ENCODE measurements at regions not wholly inside any gene's neighbourhood (a gene's known extent, or its start where the extent isn't known, plus 50 kb on each side); places are given as distances from the start of the nearest gene placed in this dataset.
"Not testable (repeated sequence)": the region's sequence is repeated elsewhere in the genome, so short reads cannot be mapped to it uniquely, and the experiment has no call there.

GRCh38 chr1:228891272-228892034 lies 156.2 kb downstream of the RHOU start:
- no peak for TF ChIP-seq CTCF (IDR thresholded peaks at IDR 0.05; ENCODE audit: insufficient read depth, missing control alignments)
- FAIRE-seq = no peak
- DNase-seq (ENCODE audit: insufficient read length, low spot score) = no peak

DNA sequence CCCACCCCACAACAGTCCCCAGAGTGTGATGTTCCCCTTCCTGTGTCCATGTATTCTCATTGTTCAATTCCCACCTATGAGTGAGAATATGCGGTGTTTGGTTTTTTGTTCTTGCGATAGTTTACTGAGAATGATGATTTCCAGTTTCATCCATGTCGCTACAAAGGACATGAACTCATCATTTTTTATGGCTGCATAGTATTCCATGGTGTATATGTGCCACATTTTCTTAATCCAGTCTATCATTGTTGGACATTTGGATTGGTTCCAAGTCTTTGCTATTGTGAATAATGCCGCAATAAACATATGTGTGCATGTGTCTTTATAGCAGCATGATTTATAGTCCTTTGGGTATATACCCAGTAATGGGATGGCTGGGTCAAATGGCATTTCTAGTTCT lies 156.9 kb downstream of the RHOU start:
- not testable (repeated sequence) for DNase-seq (ENCODE audit: insufficient read length, low spot score); FAIRE-seq

DNA sequence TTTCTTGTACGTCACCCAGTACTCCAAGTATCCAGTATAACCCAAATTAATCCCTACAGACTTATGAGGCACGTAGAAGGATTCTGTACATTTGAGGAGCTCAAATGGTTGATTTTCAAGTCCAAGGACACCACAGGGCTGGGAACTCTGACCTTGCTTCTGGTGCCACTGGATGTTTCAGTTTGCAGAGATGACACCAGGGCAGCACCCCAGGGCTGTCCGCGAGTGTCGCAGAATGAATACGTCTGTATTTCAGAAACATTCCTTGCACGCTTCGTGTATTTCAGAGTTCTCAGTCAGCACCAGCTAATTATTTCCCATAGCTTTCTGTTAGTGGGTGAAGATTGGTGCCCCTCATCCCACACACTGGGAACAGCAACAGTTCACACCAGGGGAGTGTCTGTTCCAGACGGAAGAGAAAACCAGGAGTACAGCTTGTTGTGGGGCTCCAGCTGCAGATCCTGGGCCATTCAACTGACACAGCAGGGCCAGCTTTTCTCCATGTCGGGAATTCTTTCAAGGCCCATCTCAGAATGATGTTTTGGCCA lies 159.2 kb downstream of the RHOU start:
- FAIRE-seq (no peak), DNase-seq (ENCODE audit: insufficient read length, low spot score) (no peak)
- no peak for TF ChIP-seq CTCF (IDR thresholded peaks at IDR 0.05; ENCODE audit: insufficient read depth, missing control alignments)

- FAIRE-seq (no peak), DNase-seq (ENCODE audit: insufficient read length, low spot score) (no peak)
- no peak for TF ChIP-seq CTCF (IDR thresholded peaks at IDR 0.05; ENCODE audit: insufficient read depth, missing control alignments)
Observed at GRCh38 chr1:228897901-228898300, 162.6 kb downstream of the RHOU start.

DNA sequence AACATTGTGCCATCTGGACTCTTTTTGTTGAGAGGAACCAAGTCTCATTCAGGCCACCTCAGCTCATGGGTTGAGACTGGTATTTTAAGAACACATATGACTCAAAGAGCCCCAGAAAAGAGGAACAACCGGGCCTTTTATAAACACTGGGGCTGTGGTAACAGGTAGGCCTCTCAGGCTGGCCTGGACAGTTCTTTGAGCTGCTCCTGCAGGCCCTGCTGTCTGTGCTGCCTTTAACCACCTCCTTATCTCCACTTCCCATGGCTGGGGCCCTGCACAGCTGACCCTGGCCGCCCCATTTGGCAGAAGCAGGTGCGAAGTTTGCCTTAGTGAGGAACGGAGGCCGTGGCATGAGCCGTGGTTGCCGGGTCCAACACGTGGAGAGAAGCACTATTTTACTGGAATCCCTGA lies 163.3 kb downstream of the RHOU start:
- no peak for TF ChIP-seq CTCF (IDR thresholded peaks at IDR 0.05; ENCODE audit: insufficient read depth, missing control alignments)
- FAIRE-seq = no peak

GRCh38 chr1:228899421-228899956 lies 164.2 kb downstream of the RHOU start:
- TF ChIP-seq CTCF (IDR thresholded peaks at IDR 0.05; ENCODE audit: insufficient read depth, missing control alignments) = no peak
- DNase-seq (ENCODE audit: insufficient read length, low spot score) = no peak
- no peak for FAIRE-seq

More for the DNA sequence above, 163.3 kb downstream of the RHOU start:
- no peak for DNase-seq (ENCODE audit: insufficient read length, low spot score)

DNA sequence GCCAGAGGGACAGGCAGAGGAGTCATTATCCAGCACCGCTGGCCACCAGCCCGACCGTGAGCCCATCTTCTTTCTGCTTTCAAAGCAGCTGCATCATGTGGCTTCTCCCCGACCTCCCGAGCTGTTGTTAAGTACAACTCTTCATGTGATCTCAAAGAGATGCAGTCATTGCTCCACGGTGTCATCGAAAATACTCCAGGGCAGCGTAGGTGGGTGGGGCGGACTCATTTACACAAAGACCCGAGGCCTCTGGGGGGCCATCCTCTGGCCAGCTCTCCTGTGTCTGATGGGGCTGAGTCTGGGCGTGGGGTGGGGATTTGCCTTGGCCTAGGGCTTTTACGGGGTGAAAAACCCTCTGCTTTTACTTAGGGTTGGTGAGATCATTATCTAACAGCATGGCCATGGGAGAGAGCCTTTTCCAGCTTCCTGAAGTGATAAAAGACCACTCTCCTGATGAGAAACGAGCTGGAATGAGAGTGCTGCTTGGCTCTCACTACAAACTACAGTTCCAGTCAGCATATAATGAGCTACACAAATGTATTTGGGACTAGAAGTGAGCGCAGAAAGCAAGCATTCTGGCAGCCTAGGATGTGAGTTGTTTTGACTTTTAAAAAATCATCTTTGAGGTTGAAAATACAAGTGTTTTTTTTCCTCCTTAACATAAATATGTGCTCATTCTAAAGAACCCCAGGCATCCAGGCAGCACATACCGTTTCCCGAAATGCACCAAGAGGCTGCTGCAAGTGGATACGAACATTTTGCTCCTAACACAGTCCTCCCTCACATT lies 165.0 kb downstream of the RHOU start:
- FAIRE-seq (no peak), DNase-seq (ENCODE audit: insufficient read length, low spot score) (no peak)
- no peak for TF ChIP-seq CTCF (IDR thresholded peaks at IDR 0.05; ENCODE audit: insufficient read depth, missing control alignments)
